DMS153 treated with DMSO at 0.1 percent for 48 hours (cell line): ENCODE measurements at regions not wholly inside any gene's neighbourhood (a gene's known extent, or its start where the extent isn't known, plus 50 kb on each side); places are given as distances from the start of the nearest gene placed in this dataset.
"Not testable (repeated sequence)": the region's sequence is repeated elsewhere in the genome, so short reads cannot be mapped to it uniquely, and the experiment has no call there.

Experiments
- DNase-seq: peaks from one replicate; lab custom pipeline; 2025; ENCODE audit not compliant: unreplicated experiment; lab: John Stamatoyannopoulos, UW

DNA sequence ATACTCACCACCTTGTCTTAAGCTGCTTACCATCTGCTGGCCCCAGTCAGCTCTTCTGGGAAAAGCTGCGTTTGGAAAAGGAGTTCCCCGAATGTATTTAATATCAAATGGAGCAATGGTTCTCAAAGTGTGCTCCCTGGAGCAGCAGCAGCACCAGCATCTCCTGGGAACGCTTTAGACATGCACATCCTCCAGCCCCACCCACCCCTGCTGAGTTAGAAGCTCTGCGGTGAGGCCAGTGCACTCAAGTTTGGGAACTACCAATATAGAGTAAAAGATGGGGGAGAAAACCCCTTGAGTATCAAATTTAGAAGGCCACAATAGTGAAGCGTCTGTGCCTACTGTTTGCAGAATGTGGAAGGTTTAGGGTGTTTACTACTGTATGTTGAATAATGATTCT, 124.0 kb upstream of the TOPAZ1 start:
- no peak for DNase-seq

DNA sequence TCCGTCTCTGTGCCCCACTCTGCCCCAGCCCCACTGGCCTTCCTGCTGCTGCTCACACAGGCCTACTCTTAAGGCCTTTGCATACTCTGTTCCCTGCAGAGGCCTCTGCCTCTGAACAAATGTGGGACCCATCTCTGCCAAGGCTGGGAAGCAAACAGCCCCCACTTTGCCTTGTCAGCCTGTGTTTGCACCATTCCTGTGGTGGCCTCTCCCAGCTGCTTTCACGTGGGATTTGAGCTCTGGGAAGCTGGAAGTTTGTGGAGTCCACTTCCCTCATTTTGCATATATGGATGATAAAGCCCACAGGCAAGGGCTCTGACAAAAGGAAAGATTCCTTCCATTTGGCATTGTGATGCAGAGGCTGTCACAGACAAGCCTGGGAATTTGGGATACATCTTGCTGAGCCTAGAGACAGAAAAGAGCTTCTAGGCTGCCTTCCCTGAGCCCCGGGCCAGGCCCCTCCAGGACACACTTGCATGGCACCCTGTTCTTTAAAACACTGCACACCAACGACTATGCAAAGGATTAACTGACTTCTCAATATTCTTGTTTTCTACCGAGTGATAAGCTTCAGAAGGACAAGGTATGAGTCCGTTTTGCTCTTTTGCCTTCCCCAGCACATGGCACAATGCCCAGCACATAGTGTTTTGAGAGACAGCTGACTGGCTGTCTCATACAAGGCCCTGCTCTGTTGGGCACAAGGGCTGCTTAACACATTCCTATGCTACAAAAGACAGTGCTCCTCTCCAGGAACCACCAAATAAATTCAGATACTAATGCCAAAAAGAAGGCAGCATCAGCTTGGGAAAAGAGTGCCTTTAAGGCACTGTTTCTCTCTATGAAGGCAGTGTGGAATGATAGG, 120.7 kb upstream of the TOPAZ1 start:
- DNase-seq: no peak

DNA sequence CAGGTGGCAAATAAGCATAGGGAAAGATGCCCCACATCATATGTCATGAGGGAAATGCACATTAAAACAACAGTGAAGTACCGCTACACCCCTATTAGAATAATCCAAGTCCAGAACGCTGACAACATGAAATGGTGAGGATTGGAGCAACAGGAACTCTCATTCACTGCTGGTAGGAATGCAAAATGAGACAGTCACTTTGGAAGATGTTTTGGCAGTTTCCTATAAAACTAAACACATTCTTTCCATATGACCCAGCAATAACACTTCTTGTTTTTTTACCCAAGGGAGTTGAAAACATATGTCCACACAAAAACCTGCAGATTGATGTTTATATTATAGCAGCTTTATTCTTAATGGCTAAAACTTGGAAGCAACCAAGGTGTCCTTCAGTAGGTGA, 116.4 kb upstream of the TOPAZ1 start:
- no peak for DNase-seq

DNA sequence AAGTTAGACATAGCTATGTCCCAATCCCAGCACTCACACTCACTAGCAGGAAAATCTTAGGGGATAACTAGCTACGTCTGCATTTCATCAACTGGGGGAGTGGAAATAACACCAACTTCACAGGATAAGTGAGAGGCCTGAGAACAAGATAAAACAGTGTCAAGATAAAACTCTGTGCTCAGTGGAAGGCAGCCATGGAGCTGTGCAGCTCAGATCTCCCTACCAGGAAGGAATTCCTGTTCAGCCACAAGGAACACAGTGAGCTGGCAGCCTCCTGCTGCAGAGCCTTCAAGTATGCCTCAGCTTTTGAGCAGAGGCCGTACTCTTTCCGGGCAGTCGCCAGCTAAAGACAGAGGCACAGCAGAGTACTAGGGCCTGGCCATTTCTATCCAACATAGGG, 115.8 kb upstream of the TOPAZ1 start:
- no peak for DNase-seq

- no peak for DNase-seq
These were observed 113.5 kb upstream of the TOPAZ1 start for GRCh38 chr3:44128057-44128775.

- DNase-seq: no peak
These were observed 111.4 kb upstream of the TOPAZ1 start for GRCh38 chr3:44130249-44130648.

- no peak for DNase-seq
These were observed 109.6 kb upstream of the TOPAZ1 start for GRCh38 chr3:44132061-44132460.

DNA sequence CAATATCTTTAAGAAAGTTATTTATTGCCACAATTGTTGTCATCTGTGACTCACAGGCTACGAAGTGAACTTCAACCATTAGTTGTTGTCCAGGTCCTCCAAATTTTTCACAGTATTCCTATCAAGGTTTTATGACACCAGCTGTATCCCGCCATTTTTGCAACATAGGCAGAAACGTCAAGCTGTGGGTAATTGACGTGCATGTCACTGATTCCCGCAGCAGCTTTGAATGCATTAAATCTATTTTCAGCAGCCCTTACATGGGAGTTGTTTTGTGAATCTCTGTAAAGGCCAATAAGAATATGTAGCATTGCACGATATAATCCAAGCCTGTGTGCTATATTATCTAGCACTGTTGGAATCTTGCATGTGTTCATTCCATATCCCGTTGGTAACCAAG, 109.1 kb upstream of the TOPAZ1 start:
- DNase-seq: no peak

- DNase-seq: no peak
These were observed 105.3 kb upstream of the TOPAZ1 start for GRCh38 chr3:44136421-44136820.

DNA sequence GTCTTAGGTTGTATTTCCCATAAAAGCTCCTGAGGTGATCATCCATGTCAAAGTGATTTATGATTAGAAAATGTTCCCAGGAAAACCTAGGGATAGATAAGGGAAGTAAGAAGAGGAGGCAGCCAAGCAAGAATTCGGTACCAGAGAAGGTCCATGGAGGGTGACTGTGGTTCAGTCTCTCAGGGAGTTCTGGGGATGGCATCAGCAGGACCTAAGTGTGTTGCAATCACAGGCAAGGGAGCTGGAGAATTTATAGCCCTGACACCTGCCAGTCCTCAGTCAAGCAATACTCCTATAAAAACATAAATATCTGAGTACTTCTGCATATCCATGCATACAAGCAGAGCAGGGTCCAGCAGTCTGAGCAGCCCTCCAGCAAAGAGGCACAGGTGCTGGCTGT, 95.6 kb upstream of the TOPAZ1 start:
- DNase-seq: no peak

DNA sequence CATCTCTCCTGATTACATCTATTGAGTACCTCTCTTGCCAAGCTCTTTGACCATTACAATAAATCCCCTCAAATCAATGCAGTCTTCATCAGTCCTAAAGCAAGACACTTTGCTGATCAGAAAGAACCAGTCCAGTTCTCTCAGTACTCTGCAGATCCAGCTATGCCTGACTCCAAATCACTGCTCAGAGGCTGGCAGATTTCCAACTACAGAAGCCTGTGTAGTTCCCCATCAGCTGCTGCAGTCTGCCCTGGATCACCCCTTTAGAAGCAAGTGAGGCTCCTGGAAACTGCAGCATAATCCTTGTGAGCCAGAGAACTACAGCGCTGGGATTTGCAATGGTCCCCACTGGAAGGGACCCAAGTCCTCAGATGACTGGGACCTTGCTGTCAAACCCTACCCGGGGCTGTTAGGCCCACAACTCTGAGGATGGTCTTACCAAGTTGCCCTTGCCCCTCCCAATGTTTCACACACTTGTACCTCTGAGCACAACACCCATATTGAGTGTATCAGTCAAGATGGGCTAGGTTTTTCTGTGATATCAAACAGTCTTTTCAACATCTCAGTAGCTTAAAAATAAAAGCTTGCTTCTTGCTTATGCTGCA, 81.9 kb upstream of the TOPAZ1 start:
- no peak for DNase-seq

- no peak for DNase-seq
These were observed 80.9 kb upstream of the TOPAZ1 start for GRCh38 chr3:44160818-44161217.

DNA sequence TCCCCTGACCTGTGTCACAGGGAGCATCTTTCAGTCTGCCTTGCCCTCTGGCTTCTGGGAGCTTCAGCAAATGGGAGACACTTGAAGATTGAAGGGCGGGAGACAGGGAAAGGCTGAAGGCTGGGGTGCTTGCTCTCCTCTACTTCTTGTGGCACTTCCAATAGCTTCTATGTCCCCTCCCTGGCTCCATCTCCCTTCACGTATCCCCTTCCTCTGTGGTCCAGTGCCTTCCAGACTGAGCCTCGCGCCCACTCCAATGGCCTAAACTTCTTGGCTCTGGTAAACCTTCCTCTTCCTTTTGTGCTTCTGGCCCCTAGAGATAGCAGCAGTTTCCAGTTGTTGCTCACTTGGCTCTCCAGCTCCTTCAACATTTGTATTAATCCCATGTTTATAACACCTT, 69.8 kb upstream of the TOPAZ1 start:
- DNase-seq: no peak

- DNase-seq: not testable (repeated sequence)
These were observed 69.0 kb upstream of the TOPAZ1 start for GRCh38 chr3:44172701-44173100.

- DNase-seq: no peak
These were observed 68.4 kb upstream of the TOPAZ1 start for GRCh38 chr3:44173263-44173662.

- no peak for DNase-seq
These were observed 66.6 kb upstream of the TOPAZ1 start for GRCh38 chr3:44175070-44175469.

DNA sequence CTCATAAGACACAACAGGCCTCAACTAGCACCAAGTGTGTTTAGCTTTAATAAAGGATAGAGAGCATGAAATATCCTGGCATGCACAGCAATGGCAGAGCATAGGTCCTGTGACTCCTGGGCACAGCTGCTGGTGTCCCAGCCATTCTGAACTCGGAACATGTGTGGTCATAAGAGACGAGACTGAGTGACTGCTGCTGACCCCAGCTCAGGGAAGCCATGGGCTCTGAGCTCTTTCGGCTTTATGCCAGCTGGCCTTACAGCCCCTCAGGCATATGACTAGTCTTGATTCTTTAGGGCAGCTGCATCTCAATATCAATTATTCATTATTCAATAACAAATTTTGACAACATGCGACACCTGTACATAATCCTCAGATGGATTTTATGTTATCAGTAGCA, 62.4 kb upstream of the TOPAZ1 start:
- DNase-seq: no peak

- no peak for DNase-seq
These were observed 57.2 kb upstream of the TOPAZ1 start for GRCh38 chr3:44184319-44184953.

- DNase-seq: no peak
These were observed 56.2 kb upstream of the TOPAZ1 start for GRCh38 chr3:44185396-44185915.

- DNase-seq: no peak
These were observed 55.5 kb upstream of the TOPAZ1 start for GRCh38 chr3:44186111-44186672.

DNA sequence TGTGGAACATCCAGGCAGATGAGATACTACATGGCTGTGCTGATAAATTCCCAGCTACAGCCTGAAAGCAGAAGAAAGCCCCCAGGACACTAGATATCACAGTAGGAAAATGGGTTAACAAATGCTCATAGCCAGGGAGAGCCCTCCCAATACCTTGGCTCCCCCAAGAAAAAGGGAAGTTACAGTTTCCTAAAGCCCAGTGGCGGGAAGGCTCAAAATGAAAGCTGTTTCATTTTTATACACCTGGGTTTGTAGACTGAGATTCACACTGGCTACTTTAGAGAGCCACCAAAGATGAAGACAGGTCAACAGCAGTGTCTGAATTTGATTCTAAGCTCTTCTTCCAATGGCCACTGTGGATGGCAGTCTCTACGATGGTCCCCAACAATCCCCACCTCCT, 55.0 kb upstream of the TOPAZ1 start:
- DNase-seq: no peak
